Mucosa of descending colon (tissue), 3 donors: ENCODE measurements at regions not wholly inside any gene's neighbourhood (a gene's known extent, or its start where the extent isn't known, plus 50 kb on each side); places are given as distances from the start of the nearest gene placed in this dataset.

Source experiments
- ATAC-seq: fragments of 200-7000 bp; cut with Tn5 transposase; one replicate; pipeline ENCODE4 v1.9.1; 2020; ENCODE audit warnings: mild to moderate bottlenecking, moderate library complexity
- DNase-seq, 3 donors: peaks; one replicate each; pipeline ENCODE4 v3.0.0-alpha.2; 2020
- H3K36me3 ChIP-seq: fragments of 200-600 bp; one replicate; pipeline ENCODE4 v1.8.0; 2021; ENCODE audit warnings: low read depth, mild to moderate bottlenecking
- H3K4me1 ChIP-seq: fragments of 200-600 bp; one replicate; pipeline ENCODE4 v1.8.0; 2021; ENCODE audit warnings: low read depth, mild to moderate bottlenecking
- H3K4me3 ChIP-seq: fragments of 200-600 bp; one replicate; pipeline ENCODE4 v1.8.0; 2021; ENCODE audit warnings: mild to moderate bottlenecking
- H3K9me3 ChIP-seq: fragments of 200-600 bp; one replicate; pipeline ENCODE4 v1.8.0; 2021; ENCODE audit warnings: mild to moderate bottlenecking
- intact Hi-C, 2 donors: fragments of 100-400 bp; cut with DNase I in 1 of 2; cut with micrococcal nuclease in 1 of 2; formaldehyde crosslinking; loops; one replicate each; pipeline versions ENCODE4 v1.11.0 to v1.11.1; 2022; cut with DNase I, micrococcal nuclease
- TF ChIP-seq, protein P1 (sequence below): fragments of 200-600 bp; IDR thresholded peaks from one replicate; pipeline ENCODE4 v1.8.0; 2022; ENCODE audit warnings: antibody characterized with exemption, mild to moderate bottlenecking
- donor health status: DM: no; HTN: no; CAD: no; lungs with moderate emphysema.
- donor health status: DM: no; HTN: no; CAD: no.
- donor health status: DM: no; HTN: yes; CAD: no.

DNA sequence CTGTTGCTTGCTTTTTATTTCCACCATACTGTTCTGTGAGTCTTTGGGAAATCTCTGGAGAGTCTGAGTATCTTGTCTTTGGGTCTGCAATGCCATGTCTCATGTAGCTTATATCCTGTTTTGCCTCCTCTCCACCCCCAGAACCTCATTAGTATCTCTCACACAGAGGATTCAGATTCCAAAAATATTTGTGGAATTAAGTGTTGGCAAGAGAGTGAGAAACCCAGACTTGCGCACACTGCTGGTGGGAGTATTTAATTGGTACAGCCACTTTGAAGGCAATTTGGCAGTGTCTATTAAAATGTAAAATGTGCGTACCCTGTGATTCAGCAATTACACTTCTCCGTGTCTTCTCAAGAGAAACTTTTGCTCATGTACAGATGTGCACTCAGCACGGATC lies 68.6 kb downstream of the ZNF621 start:
- intact Hi-C loops = no loop called here
- no peak for DNase-seq
- no peak for ATAC-seq
- H3K4me3 ChIP-seq = no peak overlapping the region
- TF ChIP-seq, protein P1, sequence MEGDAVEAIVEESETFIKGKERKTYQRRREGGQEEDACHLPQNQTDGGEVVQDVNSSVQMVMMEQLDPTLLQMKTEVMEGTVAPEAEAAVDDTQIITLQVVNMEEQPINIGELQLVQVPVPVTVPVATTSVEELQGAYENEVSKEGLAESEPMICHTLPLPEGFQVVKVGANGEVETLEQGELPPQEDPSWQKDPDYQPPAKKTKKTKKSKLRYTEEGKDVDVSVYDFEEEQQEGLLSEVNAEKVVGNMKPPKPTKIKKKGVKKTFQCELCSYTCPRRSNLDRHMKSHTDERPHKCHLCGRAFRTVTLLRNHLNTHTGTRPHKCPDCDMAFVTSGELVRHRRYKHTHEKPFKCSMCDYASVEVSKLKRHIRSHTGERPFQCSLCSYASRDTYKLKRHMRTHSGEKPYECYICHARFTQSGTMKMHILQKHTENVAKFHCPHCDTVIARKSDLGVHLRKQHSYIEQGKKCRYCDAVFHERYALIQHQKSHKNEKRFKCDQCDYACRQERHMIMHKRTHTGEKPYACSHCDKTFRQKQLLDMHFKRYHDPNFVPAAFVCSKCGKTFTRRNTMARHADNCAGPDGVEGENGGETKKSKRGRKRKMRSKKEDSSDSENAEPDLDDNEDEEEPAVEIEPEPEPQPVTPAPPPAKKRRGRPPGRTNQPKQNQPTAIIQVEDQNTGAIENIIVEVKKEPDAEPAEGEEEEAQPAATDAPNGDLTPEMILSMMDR = no peak
- no peaks in the 10 kb centered on the region for H3K36me3 ChIP-seq
- H3K4me1 ChIP-seq = no peaks in the 10 kb centered on the region
- H3K9me3 ChIP-seq = no peaks in the 10 kb centered on the region

DNA sequence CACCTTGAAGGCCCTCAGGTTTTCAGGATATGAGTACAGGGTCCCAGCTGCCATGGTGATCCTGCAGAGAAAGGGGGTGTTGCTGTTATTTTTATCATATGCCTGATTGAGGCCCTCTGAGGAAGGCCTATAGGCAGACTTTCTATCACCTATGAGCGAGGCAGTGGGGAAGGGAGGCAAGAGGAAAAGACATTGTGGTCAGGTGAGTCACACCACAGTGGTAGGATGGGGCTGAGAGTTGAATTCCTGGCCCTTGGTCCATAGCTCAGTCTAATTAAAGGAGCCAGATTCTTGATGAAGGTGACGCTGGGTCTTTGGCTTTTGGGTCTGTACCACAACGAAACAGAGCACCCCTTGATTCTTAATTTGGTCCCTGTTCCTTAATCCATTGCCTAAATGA lies 72.7 kb downstream of the ZNF621 start:
- TF ChIP-seq, protein P1 = no peak
- H3K4me1 ChIP-seq = no peaks in the 10 kb centered on the region
- ATAC-seq (no peak), DNase-seq (no peak)
- H3K36me3 ChIP-seq = no peaks in the 10 kb centered on the region
- intact Hi-C loops = no loop called here
- no peak overlapping the region for H3K4me3 ChIP-seq
- no peaks in the 10 kb centered on the region for H3K9me3 ChIP-seq

DNA sequence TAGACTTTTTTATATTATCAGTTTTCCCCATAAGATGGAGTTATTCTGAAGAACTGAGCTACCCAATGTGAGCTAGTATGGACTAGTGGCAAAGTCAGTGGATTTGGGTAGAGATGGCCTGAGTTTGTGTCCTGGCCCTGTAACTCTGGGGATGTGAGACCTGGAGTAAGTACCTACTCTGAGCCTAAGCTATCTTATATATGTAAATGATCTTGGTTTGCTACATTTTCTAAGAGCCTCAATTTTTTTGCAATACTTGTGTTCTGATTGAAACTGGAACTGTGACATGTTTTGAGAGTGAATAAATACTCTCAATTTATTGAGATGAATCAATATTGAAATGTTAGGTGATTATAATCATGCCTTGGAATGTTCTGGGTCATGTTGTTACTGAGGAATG lies 73.6 kb downstream of the ZNF621 start:
- TF ChIP-seq, protein P1 = no peak
- Histone ChIP-seq H3K36me3 (no peaks in the 10 kb centered on the region), H3K9me3 (no peaks in the 10 kb centered on the region), H3K4me1 (no peaks in the 10 kb centered on the region), H3K4me3 (no peak overlapping the region)
- DNase-seq = no peak
- ATAC-seq = no peak
- intact Hi-C loops = no loop called here

DNA sequence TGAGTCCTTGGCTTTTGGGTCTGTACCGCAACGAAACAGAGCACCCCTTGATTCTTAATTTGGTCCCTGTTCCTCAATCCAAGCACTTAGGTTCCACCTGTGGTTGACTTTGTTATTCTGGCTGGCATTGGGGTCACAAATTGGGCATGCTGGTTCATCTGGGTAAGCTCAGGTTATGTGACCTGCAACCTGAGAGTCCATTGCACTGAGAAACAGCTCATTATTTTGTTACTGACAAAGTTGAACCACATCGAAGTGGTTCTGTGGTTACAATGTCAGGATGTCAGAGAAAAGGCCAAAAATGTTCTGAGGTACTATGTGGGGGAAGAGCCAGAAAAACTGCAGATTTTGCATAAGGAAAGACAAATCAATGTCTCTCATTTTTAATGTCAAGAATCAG lies 74.2 kb downstream of the ZNF621 start:
- H3K9me3 ChIP-seq = no peaks in the 10 kb centered on the region
- ATAC-seq = no peak
- no peak for DNase-seq
- H3K4me3 ChIP-seq = no peak overlapping the region
- intact Hi-C loops = no loop called here
- no peaks in the 10 kb centered on the region for H3K36me3 ChIP-seq
- TF ChIP-seq, protein P1 = no peak
- no peaks in the 10 kb centered on the region for H3K4me1 ChIP-seq

DNA sequence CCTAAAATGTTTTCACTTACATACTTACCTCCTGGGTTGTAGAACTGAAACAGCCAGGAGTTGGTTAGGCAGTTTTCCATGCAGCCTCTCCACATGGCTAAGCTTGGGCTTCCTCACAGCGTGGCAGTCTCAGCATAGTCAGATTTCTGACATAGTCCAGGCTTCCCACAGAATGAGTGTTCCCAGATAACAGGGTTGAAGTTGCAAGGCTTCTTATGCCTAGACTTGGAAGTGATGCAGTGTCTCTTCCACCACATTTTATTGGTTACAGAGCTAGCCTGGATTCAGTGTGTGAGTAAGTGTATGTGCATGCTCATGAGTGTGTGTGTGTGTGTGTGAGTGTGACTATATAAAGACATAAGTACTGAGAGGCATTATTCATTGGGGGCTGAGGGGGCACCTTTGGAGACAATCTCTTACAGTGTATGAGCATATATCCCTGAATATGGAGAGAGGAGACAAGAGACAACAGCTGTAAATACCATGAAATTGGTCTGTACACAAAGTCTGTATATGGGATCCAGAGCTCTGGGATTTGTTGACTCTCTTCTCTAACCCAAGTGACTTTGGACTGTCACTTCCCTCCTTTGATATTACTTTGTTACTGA lies 78.1 kb downstream of the ZNF621 start:
- TF ChIP-seq, protein P1 = no peak

DNA sequence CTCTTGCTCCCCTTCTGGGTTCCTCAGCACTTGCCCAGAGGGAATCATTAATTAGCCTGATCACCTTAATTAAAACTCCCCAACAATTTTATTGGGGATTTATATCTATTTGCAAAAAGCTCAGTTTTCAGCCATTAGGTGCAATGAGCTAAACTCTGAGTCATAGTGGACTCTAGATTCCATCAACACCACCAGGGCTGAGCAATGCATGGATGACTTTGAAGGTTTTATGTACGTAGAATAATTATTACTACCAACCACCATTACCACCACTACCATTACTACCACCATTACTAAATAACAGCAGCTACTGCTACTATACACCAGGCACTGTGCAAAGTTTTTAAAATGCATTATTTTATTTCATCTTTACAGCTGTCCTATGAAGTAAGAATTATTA lies 81.2 kb downstream of the ZNF621 start:
- Histone ChIP-seq H3K4me3 (no peak overlapping the region), H3K4me1 (no peaks in the 10 kb centered on the region), H3K9me3 (no peaks in the 10 kb centered on the region), H3K36me3 (no peaks in the 10 kb centered on the region)
- intact Hi-C loops = no loop called here
- TF ChIP-seq, protein P1 = no peak
- DNase-seq = no peak
- no peak for ATAC-seq

More for the DNA sequence above, 78.1 kb downstream of the ZNF621 start:
- DNase-seq (no peak), ATAC-seq (no peak)
- intact Hi-C loops = no loop called here
- H3K9me3 ChIP-seq = no peaks in the 10 kb centered on the region
- no peaks in the 10 kb centered on the region for H3K4me1 ChIP-seq
- H3K4me3 ChIP-seq = no peak overlapping the region
- no peaks in the 10 kb centered on the region for H3K36me3 ChIP-seq
